Right lobe of liver (tissue), 4 donors: ENCODE measurements at regions not wholly inside any gene's neighbourhood (a gene's known extent, or its start where the extent isn't known, plus 50 kb on each side); places are given as distances from the start of the nearest gene placed in this dataset.

Source experiments
- CTCF ChIP-seq, 4 donors: fragments of 200-600 bp in 3 of 4; fragments of 450-650 bp in 1 of 4; IDR thresholded peaks; one replicate each; pipeline versions ENCODE4 v1.5.1 to v1.8.0; 2016 to 2022; ENCODE audit warnings: antibody characterized with exemption in 4 of 4, mild to moderate bottlenecking in 2 of 4
- POLR2A ChIP-seq: fragments of 450-650 bp; IDR thresholded peaks from one replicate; pipeline ENCODE4 v1.6.1; 2017; ENCODE audit warnings: antibody characterized with exemption, mild to moderate bottlenecking
- donor health status: DM: no; HTN: no; CAD: no.
- donor health status: DM: no; HTN: no; CAD: no.
- donor health status: DM: no; HTN: yes; CAD: no.

- TF ChIP-seq POLR2A (no peak), CTCF (IDR thresholded peaks at IDR 0.05) (no peak)
Observed at GRCh38 chr5:85452322-85453025, 1067.8 kb upstream of the EDIL3 start.
